Nephron progenitor cell (in vitro differentiated cells): ENCODE measurements at regions not wholly inside any gene's neighbourhood (a gene's known extent, or its start where the extent isn't known, plus 50 kb on each side); places are given as distances from the start of the nearest gene placed in this dataset.
"Not testable (repeated sequence)": the region's sequence is repeated elsewhere in the genome, so short reads cannot be mapped to it uniquely, and the experiment has no call there.

ENCODE experiments used
- DNase-seq: peaks from one replicate; pipeline ENCODE4 v3.0.0; 2021
- H3K27ac Mint-ChIP-seq: 2 replicates; pipeline ENCODE4 v1.8.0; 2021; ENCODE audit warnings: mild to moderate bottlenecking, moderate library complexity, mixed read lengths
- H3K27me3 Mint-ChIP-seq: 2 replicates; pipeline ENCODE4 v1.8.0; 2021; ENCODE audit warnings: mild to moderate bottlenecking, low read depth, mixed read lengths; ENCODE audit not compliant: poor library complexity
- H3K36me3 Mint-ChIP-seq: 2 replicates; pipeline ENCODE4 v1.8.0; 2021; ENCODE audit warnings: low read depth, mixed read lengths
- H3K4me1 Mint-ChIP-seq: 2 replicates; pipeline ENCODE4 v1.8.0; 2021; ENCODE audit warnings: mixed read lengths
- H3K4me3 Mint-ChIP-seq: 2 replicates; pipeline ENCODE4 v1.8.0; 2021; ENCODE audit warnings: mild to moderate bottlenecking, moderate library complexity, mixed read lengths
- H3K9me3 Mint-ChIP-seq: 2 replicates; pipeline ENCODE4 v1.8.0; 2021; ENCODE audit warnings: mild to moderate bottlenecking, moderate library complexity, mixed read lengths
- CTCF ChIP-seq: fragments of 200-600 bp; sonication (generic); IDR thresholded peaks from 2 replicates; pipeline ENCODE4 v1.5.0; 2021; ENCODE audit warnings: antibody characterized with exemption

DNA sequence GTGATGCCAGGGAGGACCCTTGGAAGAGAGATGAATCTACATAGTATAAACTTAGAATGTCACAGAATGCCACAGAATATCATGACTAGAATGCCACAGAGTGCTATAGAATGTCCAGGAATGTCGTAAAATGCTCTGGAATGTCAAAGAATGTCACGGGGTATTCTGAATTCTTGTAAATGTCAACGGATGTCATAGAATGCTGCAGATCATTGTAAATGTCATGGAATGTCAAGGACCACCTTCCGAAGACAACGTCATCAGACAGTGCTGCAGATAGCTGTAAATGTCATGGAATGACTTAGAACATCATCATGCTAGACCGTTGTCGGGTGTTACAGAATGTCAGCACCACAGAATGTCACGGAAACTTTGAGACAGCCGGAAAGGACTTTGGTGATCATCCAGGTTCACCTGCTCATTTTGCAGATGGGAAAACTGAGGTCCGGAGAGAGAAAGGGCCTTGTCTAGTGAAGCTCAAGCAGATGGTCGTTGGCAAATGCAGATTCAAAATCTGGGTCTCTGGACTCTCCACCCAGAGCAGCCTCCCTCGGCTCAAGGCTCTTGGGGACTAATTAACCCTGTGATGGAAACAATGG is 117.1 kb downstream of the LHX2 start:
- TF ChIP-seq CTCF: no peak
- Mint-ChIP-seq H3K4me1 (peaks cover 11% of the 10 kb centered on the region), H3K27me3 (peaks cover 23% of the 10 kb centered on the region), H3K9me3 (no peaks in the 10 kb centered on the region), H3K4me3 (no peak overlapping the region), H3K36me3 (no peaks in the 10 kb centered on the region), H3K27ac (no peak overlapping the region)
- no peak for DNase-seq

- no peaks in the 10 kb centered on the region for H3K9me3 Mint-ChIP-seq
- no peak overlapping the region for H3K27ac Mint-ChIP-seq
- H3K4me3 Mint-ChIP-seq: no peak overlapping the region
- no peaks in the 10 kb centered on the region for H3K36me3 Mint-ChIP-seq
- TF ChIP-seq CTCF: no peak
- no peak for DNase-seq
- peaks cover 16% of the 10 kb centered on the region for H3K27me3 Mint-ChIP-seq
- peaks cover 11% of the 10 kb centered on the region for H3K4me1 Mint-ChIP-seq
These were observed 118.9 kb downstream of the LHX2 start for GRCh38 chr9:124130277-124131075.

GRCh38 chr9:124131518-124131917 is 120.0 kb downstream of the LHX2 start:
- H3K4me3 Mint-ChIP-seq, H3K27ac Mint-ChIP-seq, DNase-seq, H3K9me3 Mint-ChIP-seq, H3K36me3 Mint-ChIP-seq: not testable (repeated sequence)
- peaks cover 20% of the 10 kb centered on the region for H3K27me3 Mint-ChIP-seq
- H3K4me1 Mint-ChIP-seq: peaks cover 11% of the 10 kb centered on the region

DNA sequence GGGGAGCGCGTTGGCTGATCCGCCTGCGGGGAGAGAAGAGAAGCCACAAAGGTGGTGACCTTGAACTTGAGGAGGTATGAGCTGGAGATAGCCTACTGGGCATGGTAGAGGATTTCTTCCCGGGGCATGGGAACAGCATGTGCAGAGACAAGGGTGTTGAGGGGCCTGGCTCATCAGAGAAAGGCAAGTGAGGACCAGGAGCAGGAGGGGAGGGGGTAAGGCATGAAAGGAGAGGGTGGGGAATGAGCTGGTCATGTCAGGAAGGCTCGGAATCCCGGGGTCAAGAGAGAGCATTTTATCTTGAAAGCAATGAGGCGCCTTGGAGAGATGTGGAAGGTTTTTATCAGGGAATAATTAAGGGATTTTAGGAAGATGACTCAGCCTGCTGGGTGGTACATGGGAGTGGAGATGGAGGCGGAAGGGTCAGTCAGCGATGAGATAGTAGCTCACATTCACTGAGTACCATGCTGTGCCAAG is 121.1 kb downstream of the LHX2 start:
- DNase-seq: no peak
- no peaks in the 10 kb centered on the region for H3K36me3 Mint-ChIP-seq
- no peaks in the 10 kb centered on the region for H3K9me3 Mint-ChIP-seq
- no peak overlapping the region for H3K4me3 Mint-ChIP-seq
- peaks cover 16% of the 10 kb centered on the region for H3K27me3 Mint-ChIP-seq
- peaks cover 11% of the 10 kb centered on the region for H3K4me1 Mint-ChIP-seq
- no peak overlapping the region for H3K27ac Mint-ChIP-seq
- TF ChIP-seq CTCF: no peak

- TF ChIP-seq CTCF: no peak
These were observed 122.2 kb downstream of the LHX2 start for GRCh38 chr9:124133727-124134126.

DNA sequence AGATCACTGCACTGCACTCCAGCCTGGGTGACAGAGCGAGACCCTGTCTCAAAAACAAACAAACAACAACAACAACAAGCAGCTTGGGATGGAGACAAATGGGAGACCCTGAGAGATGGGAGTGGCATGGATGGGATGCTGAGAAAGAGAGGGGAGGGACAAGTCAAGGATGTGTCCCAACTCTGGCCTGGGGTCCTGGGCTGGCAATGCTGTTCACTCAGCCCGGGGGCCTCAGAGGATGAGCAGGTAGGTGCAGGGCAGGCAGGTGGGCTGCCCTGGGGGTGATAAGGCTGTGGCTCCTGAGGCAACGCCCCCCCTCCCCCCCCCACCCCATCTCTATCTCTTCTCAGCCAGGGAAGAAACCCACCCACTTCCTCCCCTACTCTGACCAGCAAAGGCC is 123.0 kb downstream of the LHX2 start:
- Mint-ChIP-seq H3K4me3 (no peak overlapping the region), H3K9me3 (no peaks in the 10 kb centered on the region), H3K36me3 (no peaks in the 10 kb centered on the region), H3K27ac (no peak overlapping the region), H3K27me3 (peaks cover 16% of the 10 kb centered on the region), H3K4me1 (peaks cover 11% of the 10 kb centered on the region)
- no peak for TF ChIP-seq CTCF
- DNase-seq: no peak

More at GRCh38 chr9:124133727-124134126, 122.2 kb downstream of the LHX2 start:
- no peak overlapping the region for H3K27ac Mint-ChIP-seq
- no peaks in the 10 kb centered on the region for H3K36me3 Mint-ChIP-seq
- peaks cover 11% of the 10 kb centered on the region for H3K4me1 Mint-ChIP-seq
- H3K4me3 Mint-ChIP-seq: no peak overlapping the region
- DNase-seq: peak; percentile 10
- H3K27me3 Mint-ChIP-seq: peaks cover 16% of the 10 kb centered on the region
- H3K9me3 Mint-ChIP-seq: no peaks in the 10 kb centered on the region
